Amygdala (tissue), 56 donors: ENCODE measurements at regions not wholly inside any gene's neighbourhood (a gene's known extent, or its start where the extent isn't known, plus 50 kb on each side); places are given as distances from the start of the nearest gene placed in this dataset.
"Not testable (repeated sequence)": the region's sequence is repeated elsewhere in the genome, so short reads cannot be mapped to it uniquely, and the experiment has no call there.

Experiments
- DNase-seq, 56 donors: peaks; one replicate each; lab custom pipeline; 2025; lab: John Stamatoyannopoulos, UW

GRCh38 chr14:51465486-51465885 lies 186.2 kb upstream of the FRMD6 start:
- DNase-seq, result no peak

- DNase-seq, result not testable (repeated sequence)
These were observed 184.3 kb upstream of the FRMD6 start for GRCh38 chr14:51467392-51467791.

- no peak for DNase-seq
These were observed 183.2 kb upstream of the FRMD6 start for GRCh38 chr14:51468523-51468922.

GRCh38 chr14:51472881-51473280 lies 178.8 kb upstream of the FRMD6 start:
- no peak for DNase-seq

- no peak for DNase-seq
These were observed 178.4 kb upstream of the FRMD6 start for GRCh38 chr14:51473351-51473750.

- no peak for DNase-seq
These were observed 177.7 kb upstream of the FRMD6 start for GRCh38 chr14:51473808-51474565.

- DNase-seq, result no peak
These were observed 176.9 kb upstream of the FRMD6 start for GRCh38 chr14:51474854-51475253.

GRCh38 chr14:51478175-51478621 lies 173.5 kb upstream of the FRMD6 start:
- no peak for DNase-seq

GRCh38 chr14:51479584-51480325 lies 172.0 kb upstream of the FRMD6 start:
- DNase-seq, result no peak

- no peak for DNase-seq
These were observed 170.1 kb upstream of the FRMD6 start for GRCh38 chr14:51481643-51482042.

GRCh38 chr14:51482102-51482501 lies 169.6 kb upstream of the FRMD6 start:
- no peak for DNase-seq

GRCh38 chr14:51484485-51484884 lies 167.2 kb upstream of the FRMD6 start:
- DNase-seq, result no peak

- no peak for DNase-seq
These were observed 166.0 kb upstream of the FRMD6 start for GRCh38 chr14:51485733-51486132.

- DNase-seq, result no peak
These were observed 163.9 kb upstream of the FRMD6 start for GRCh38 chr14:51487848-51488247.

GRCh38 chr14:51488569-51489220 lies 163.0 kb upstream of the FRMD6 start:
- DNase-seq, result no peak

- no peak for DNase-seq
These were observed 161.5 kb upstream of the FRMD6 start for GRCh38 chr14:51490205-51490604.

- DNase-seq, result no peak
These were observed 160.6 kb upstream of the FRMD6 start for GRCh38 chr14:51491036-51491545.

- no peak for DNase-seq
These were observed 159.9 kb upstream of the FRMD6 start for GRCh38 chr14:51491776-51492175.

GRCh38 chr14:51495319-51495718 lies 156.4 kb upstream of the FRMD6 start:
- DNase-seq, result no peak

- no peak for DNase-seq
These were observed 153.1 kb upstream of the FRMD6 start for GRCh38 chr14:51498411-51499227.
